Esophagus muscularis mucosa (tissue), 4 donors: ENCODE measurements at regions not wholly inside any gene's neighbourhood (a gene's known extent, or its start where the extent isn't known, plus 50 kb on each side); places are given as distances from the start of the nearest gene placed in this dataset.

Experiments used
- DNase-seq: peaks from one replicate; pipeline ENCODE4 v3.0.0-alpha.2; 2017; ENCODE audit errors: extremely low spot score
- H3K27ac ChIP-seq, 4 donors: fragments of 200-600 bp; sonication (generic); replicated peaks in 1 of 4; 1 replicate in 3 of 4; 2 replicates in 1 of 4; pipeline ENCODE4 v1.5.1; 2016 to 2019; ENCODE audit warnings: mild to moderate bottlenecking in 1 of 4
- H3K27me3 ChIP-seq, 4 donors: fragments of 200-600 bp; sonication (generic); one replicate each; pipeline versions ENCODE4 v1.5.1 to v1.6.0; 2016 to 2019
- H3K36me3 ChIP-seq, 4 donors: fragments of 200-600 bp; sonication (generic); one replicate each; pipeline ENCODE4 v1.5.1; 2016 to 2019
- H3K4me1 ChIP-seq, 4 donors: fragments of 200-600 bp; sonication (generic); one replicate each; pipeline ENCODE4 v1.5.1; 2016 to 2019
- H3K4me3 ChIP-seq, 4 donors: fragments of 200-600 bp; sonication (generic); 1 replicate in 2 of 4; 2 replicates in 2 of 4; pipeline ENCODE4 v1.5.1; 2016 to 2019; ENCODE audit warnings: mild to moderate bottlenecking in 4 of 4, moderate library complexity in 1 of 4
- H3K9me3 ChIP-seq, 4 donors: fragments of 200-600 bp; sonication (generic); 1 replicate in 3 of 4; 2 replicates in 1 of 4; pipeline ENCODE4 v1.5.1; 2016 to 2019
- EP300 ChIP-seq: sonication (generic); formaldehyde crosslinking; IDR thresholded peaks from one replicate; pipeline ENCODE4 v1.6.1; 2017; ENCODE audit warnings: antibody characterized with exemption
- POLR2A ChIP-seq: fragments of 450-650 bp; IDR thresholded peaks from one replicate; pipeline ENCODE4 v1.6.1; 2017; ENCODE audit warnings: antibody characterized with exemption, moderate library complexity, mild to moderate bottlenecking, low read depth
- POLR2AphosphoS5 ChIP-seq, 2 donors: sonication (generic); formaldehyde crosslinking; IDR thresholded peaks; one replicate each; pipeline ENCODE4 v1.6.1; 2017; ENCODE audit warnings: antibody characterized with exemption in 2 of 2
- WGBS: methylation state at CpG from one replicate; pipeline ENCODE4 v1.1.5; 2018; 5-methylcytosine and 5-hydroxymethylcytosine counted together
- intact Hi-C: fragments of 100-400 bp; cut with DNase I; formaldehyde crosslinking; loops from one replicate; pipeline ENCODE4 v1.15.1; 2023
- TF ChIP-seq, protein P1 (sequence below), 3 experiments: fragments of 200-600 bp in 2 of 3; fragments of 450-650 bp in 1 of 3; sonication (generic) in 2 of 3; IDR thresholded peaks; one replicate each; pipeline ENCODE4 v1.5.1; 2017 to 2019; ENCODE audit warnings: antibody characterized with exemption in 3 of 3, mild to moderate bottlenecking in 2 of 3, moderate library complexity in 1 of 3

- 92% methylated on average over 3 of the region's 3 CpGs for WGBS
- TF ChIP-seq, protein P1, sequence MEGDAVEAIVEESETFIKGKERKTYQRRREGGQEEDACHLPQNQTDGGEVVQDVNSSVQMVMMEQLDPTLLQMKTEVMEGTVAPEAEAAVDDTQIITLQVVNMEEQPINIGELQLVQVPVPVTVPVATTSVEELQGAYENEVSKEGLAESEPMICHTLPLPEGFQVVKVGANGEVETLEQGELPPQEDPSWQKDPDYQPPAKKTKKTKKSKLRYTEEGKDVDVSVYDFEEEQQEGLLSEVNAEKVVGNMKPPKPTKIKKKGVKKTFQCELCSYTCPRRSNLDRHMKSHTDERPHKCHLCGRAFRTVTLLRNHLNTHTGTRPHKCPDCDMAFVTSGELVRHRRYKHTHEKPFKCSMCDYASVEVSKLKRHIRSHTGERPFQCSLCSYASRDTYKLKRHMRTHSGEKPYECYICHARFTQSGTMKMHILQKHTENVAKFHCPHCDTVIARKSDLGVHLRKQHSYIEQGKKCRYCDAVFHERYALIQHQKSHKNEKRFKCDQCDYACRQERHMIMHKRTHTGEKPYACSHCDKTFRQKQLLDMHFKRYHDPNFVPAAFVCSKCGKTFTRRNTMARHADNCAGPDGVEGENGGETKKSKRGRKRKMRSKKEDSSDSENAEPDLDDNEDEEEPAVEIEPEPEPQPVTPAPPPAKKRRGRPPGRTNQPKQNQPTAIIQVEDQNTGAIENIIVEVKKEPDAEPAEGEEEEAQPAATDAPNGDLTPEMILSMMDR (IDR thresholded peaks at IDR 0.05), result no peak
Observed at GRCh38 chr21:35370071-35370470, 321.0 kb upstream of the RUNX1 start.

DNA sequence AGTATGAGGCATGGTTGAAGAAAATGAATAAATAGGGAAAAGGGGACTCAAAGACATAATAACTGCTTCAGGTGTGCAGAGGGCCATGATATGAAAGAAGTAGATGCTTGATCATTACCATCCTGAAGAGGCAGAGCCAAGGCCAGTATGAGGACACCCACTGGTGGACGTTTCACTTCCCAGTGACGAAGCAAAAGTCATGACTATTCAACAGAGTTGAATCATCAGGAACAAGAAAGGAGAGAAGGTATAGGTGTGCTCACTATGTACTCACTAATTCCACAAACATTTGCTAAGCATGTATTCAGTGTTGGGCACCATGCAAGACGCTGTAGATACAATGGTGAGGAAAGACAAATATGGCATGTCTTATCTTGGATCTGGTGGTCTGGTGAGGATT, 319.2 kb upstream of the RUNX1 start:
- no peak overlapping the region for H3K27ac ChIP-seq
- 90% methylated on average over 3 of the region's 3 CpGs for WGBS
- TF ChIP-seq POLR2AphosphoS5 (IDR thresholded peaks at IDR 0.05) (no peak), EP300 (no peak), POLR2A (no peak)
- TF ChIP-seq, protein P1 (IDR thresholded peaks at IDR 0.05), result no peak
- H3K4me1 ChIP-seq, result no peaks in the 10 kb centered on the region
- no peak overlapping the region for H3K4me3 ChIP-seq
- H3K9me3 ChIP-seq, result no peaks in the 10 kb centered on the region
- no peaks in the 10 kb centered on the region for H3K36me3 ChIP-seq
- intact Hi-C loops, result no loop called here
- DNase-seq, result no peak
- H3K27me3 ChIP-seq, result no peaks in the 10 kb centered on the region

More at GRCh38 chr21:35370071-35370470, 321.0 kb upstream of the RUNX1 start:
- Histone ChIP-seq H3K9me3 (no peaks in the 10 kb centered on the region), H3K4me1 (no peaks in the 10 kb centered on the region), H3K27me3 (no peaks in the 10 kb centered on the region), H3K4me3 (no peak overlapping the region), H3K27ac (no peak overlapping the region), H3K36me3 (no peaks in the 10 kb centered on the region)
- DNase-seq, result no peak
- intact Hi-C loops, result no loop called here

DNA sequence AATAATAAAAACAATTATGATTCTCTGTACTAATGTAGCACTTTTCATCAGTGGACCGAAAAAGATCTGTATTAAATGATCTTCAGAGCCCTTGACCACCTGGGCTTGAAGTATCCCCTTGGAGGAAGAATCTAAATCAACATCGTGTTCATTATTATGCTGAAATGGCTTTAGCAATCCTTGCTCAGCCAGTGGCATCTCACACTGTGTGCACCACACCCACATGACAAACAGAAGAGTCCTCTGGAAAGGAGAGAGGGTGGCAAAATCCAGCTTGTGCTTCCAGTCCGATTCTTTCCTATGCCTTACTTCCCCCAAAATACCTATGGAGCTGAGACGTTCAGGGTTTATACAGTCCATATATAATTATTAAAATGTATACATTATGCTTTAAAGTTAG, 318.5 kb upstream of the RUNX1 start:
- Histone ChIP-seq H3K4me3 (no peak overlapping the region), H3K27me3 (no peaks in the 10 kb centered on the region), H3K9me3 (no peaks in the 10 kb centered on the region), H3K36me3 (no peaks in the 10 kb centered on the region), H3K27ac (no peak overlapping the region), H3K4me1 (no peaks in the 10 kb centered on the region)
- intact Hi-C loops, result no loop called here
- DNase-seq, result no peak
- WGBS, result 81% methylated on average over 4 of the region's 4 CpGs
- no peak for TF ChIP-seq POLR2AphosphoS5 (IDR thresholded peaks at IDR 0.05)
- TF ChIP-seq, protein P1 (IDR thresholded peaks at IDR 0.05), result no peak

- no peaks in the 10 kb centered on the region for H3K27me3 ChIP-seq
- intact Hi-C loops, result no loop called here
- TF ChIP-seq, protein P1 (IDR thresholded peaks at IDR 0.05), result no peak
- TF ChIP-seq POLR2AphosphoS5 (IDR thresholded peaks at IDR 0.05), result no peak
- TF ChIP-seq EP300, result no peak
- TF ChIP-seq POLR2A, result no peak
- H3K4me3 ChIP-seq, result no peak overlapping the region
- DNase-seq, result no peak
- peak overlapping the region in 2 of 4 donors; percentile 56 to 58 for H3K27ac ChIP-seq
- no peaks in the 10 kb centered on the region for H3K36me3 ChIP-seq
- WGBS, result 51% methylated on average over 5 of the region's 5 CpGs
- H3K9me3 ChIP-seq, result no peaks in the 10 kb centered on the region
- H3K4me1 ChIP-seq, result no peaks in the 10 kb centered on the region
Observed at GRCh38 chr21:35366394-35367080, 317.4 kb upstream of the RUNX1 start.

- no peak for DNase-seq
- TF ChIP-seq EP300, result no peak
- TF ChIP-seq POLR2A, result no peak
- TF ChIP-seq, protein P1 (IDR thresholded peaks at IDR 0.05), result no peak
- no peak for TF ChIP-seq POLR2AphosphoS5 (IDR thresholded peaks at IDR 0.05)
- H3K4me3 ChIP-seq, result no peak overlapping the region
- no peaks in the 10 kb centered on the region for H3K27me3 ChIP-seq
- no peaks in the 10 kb centered on the region for H3K4me1 ChIP-seq
- WGBS, result 81% methylated on average over 6 of the region's 6 CpGs
- H3K27ac ChIP-seq, result no peak overlapping the region
- no peaks in the 10 kb centered on the region for H3K36me3 ChIP-seq
- H3K9me3 ChIP-seq, result no peaks in the 10 kb centered on the region
- intact Hi-C loops, result no loop called here
Observed at GRCh38 chr21:35363458-35363857, 314.4 kb upstream of the RUNX1 start.
